ENCODE measurements at regions not wholly inside any gene's neighbourhood (a gene's known extent, or its start where the extent isn't known, plus 50 kb on each side); places are given as distances from the start of the nearest gene placed in this dataset.

DNA sequence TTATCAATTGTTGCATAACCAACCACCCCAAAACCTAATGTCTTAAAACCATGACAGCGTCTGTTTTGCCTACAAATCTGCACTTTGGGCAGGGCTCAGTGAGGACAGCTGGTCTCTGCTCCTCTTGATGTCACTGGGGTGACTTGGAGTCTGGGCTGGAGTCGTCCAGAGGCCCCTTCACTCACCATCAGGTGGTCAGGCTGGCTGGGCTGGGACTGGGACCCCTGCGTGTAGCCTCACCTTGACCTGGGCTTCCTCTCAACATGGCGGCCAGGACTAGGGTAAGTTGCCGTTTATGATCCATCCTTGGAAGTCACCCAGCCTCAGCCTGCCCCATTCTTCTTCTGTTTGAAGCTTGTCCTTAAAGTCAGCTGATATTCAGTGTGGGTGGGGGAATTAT, 116.8 kb upstream of the NKX1-1 start:
- TF ChIP-seq, protein P1, sequence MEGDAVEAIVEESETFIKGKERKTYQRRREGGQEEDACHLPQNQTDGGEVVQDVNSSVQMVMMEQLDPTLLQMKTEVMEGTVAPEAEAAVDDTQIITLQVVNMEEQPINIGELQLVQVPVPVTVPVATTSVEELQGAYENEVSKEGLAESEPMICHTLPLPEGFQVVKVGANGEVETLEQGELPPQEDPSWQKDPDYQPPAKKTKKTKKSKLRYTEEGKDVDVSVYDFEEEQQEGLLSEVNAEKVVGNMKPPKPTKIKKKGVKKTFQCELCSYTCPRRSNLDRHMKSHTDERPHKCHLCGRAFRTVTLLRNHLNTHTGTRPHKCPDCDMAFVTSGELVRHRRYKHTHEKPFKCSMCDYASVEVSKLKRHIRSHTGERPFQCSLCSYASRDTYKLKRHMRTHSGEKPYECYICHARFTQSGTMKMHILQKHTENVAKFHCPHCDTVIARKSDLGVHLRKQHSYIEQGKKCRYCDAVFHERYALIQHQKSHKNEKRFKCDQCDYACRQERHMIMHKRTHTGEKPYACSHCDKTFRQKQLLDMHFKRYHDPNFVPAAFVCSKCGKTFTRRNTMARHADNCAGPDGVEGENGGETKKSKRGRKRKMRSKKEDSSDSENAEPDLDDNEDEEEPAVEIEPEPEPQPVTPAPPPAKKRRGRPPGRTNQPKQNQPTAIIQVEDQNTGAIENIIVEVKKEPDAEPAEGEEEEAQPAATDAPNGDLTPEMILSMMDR (IDR thresholded peaks at IDR 0.05) = no peak
- TF ChIP-seq RCOR1 (IDR thresholded peaks at IDR 0.05; ENCODE audit: low read depth, low read length) (no peak), EHMT2 (IDR thresholded peaks at IDR 0.05; ENCODE audit: low read depth) (no peak), HDAC2 (IDR thresholded peaks at IDR 0.05) (no peak), POLR2A (IDR thresholded peaks at IDR 0.05; ENCODE audit: low read length) (no peak), RNF2 (IDR thresholded peaks at IDR 0.05; ENCODE audit: borderline replicate concordance, low read depth) (no peak), PHF8 (IDR thresholded peaks at IDR 0.05; ENCODE audit: borderline replicate concordance, low read depth) (no peak), CBX8 (IDR thresholded peaks at IDR 0.05) (no peak), JUNB (IDR thresholded peaks at IDR 0.05) (no peak)
- TF ChIP-seq, protein P2, sequence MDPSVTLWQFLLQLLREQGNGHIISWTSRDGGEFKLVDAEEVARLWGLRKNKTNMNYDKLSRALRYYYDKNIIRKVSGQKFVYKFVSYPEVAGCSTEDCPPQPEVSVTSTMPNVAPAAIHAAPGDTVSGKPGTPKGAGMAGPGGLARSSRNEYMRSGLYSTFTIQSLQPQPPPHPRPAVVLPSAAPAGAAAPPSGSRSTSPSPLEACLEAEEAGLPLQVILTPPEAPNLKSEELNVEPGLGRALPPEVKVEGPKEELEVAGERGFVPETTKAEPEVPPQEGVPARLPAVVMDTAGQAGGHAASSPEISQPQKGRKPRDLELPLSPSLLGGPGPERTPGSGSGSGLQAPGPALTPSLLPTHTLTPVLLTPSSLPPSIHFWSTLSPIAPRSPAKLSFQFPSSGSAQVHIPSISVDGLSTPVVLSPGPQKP (IDR thresholded peaks at IDR 0.05; ENCODE audit: low read depth, low read length) = no peak
- TF ChIP-seq, protein P3, sequence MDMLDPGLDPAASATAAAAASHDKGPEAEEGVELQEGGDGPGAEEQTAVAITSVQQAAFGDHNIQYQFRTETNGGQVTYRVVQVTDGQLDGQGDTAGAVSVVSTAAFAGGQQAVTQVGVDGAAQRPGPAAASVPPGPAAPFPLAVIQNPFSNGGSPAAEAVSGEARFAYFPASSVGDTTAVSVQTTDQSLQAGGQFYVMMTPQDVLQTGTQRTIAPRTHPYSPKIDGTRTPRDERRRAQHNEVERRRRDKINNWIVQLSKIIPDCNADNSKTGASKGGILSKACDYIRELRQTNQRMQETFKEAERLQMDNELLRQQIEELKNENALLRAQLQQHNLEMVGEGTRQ (IDR thresholded peaks at IDR 0.05) = no peak
- TF ChIP-seq, protein P4, sequence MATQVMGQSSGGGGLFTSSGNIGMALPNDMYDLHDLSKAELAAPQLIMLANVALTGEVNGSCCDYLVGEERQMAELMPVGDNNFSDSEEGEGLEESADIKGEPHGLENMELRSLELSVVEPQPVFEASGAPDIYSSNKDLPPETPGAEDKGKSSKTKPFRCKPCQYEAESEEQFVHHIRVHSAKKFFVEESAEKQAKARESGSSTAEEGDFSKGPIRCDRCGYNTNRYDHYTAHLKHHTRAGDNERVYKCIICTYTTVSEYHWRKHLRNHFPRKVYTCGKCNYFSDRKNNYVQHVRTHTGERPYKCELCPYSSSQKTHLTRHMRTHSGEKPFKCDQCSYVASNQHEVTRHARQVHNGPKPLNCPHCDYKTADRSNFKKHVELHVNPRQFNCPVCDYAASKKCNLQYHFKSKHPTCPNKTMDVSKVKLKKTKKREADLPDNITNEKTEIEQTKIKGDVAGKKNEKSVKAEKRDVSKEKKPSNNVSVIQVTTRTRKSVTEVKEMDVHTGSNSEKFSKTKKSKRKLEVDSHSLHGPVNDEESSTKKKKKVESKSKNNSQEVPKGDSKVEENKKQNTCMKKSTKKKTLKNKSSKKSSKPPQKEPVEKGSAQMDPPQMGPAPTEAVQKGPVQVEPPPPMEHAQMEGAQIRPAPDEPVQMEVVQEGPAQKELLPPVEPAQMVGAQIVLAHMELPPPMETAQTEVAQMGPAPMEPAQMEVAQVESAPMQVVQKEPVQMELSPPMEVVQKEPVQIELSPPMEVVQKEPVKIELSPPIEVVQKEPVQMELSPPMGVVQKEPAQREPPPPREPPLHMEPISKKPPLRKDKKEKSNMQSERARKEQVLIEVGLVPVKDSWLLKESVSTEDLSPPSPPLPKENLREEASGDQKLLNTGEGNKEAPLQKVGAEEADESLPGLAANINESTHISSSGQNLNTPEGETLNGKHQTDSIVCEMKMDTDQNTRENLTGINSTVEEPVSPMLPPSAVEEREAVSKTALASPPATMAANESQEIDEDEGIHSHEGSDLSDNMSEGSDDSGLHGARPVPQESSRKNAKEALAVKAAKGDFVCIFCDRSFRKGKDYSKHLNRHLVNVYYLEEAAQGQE (IDR thresholded peaks at IDR 0.05) = no peak
- TF ChIP-seq, protein P5, sequence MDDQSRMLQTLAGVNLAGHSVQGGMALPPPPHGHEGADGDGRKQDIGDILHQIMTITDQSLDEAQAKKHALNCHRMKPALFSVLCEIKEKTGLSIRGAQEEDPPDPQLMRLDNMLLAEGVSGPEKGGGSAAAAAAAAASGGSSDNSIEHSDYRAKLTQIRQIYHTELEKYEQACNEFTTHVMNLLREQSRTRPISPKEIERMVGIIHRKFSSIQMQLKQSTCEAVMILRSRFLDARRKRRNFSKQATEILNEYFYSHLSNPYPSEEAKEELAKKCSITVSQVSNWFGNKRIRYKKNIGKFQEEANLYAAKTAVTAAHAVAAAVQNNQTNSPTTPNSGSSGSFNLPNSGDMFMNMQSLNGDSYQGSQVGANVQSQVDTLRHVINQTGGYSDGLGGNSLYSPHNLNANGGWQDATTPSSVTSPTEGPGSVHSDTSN (IDR thresholded peaks at IDR 0.05) = no peak

Data from A549 (cell line).